HG03108 (cell line): ENCODE measurements at regions not wholly inside any gene's neighbourhood (a gene's known extent, or its start where the extent isn't known, plus 50 kb on each side); places are given as distances from the start of the nearest gene placed in this dataset.

Source experiments
- ATAC-seq: cut with Tn5 transposase; IDR thresholded peaks from one replicate; pipeline ENCODE4 v1.9.1; 2021; ENCODE audit warnings: moderate library complexity; ENCODE audit not compliant: unreplicated experiment

DNA sequence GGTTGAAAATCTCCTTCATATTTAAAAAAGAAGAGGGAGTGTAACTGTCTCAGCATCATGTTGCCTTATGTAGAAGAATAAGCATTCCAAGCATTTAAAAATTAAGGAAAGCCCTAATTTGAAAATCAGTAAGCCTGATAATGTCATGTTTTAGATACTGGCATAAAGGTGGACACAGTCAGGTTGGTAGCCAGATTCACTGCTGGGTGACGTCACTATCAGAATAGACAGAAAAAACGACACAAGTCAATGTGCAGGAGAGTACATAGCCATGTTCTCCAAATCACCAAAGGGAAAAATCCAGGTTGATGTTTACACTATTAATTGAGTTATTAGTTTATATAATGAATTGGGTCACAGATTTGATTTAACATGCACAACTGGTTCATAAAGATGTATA, 50.8 kb upstream of the POU3F2 start:
- ATAC-seq: no peak
